HepG2 (cell line): ENCODE measurements at regions not wholly inside any gene's neighbourhood (a gene's known extent, or its start where the extent isn't known, plus 50 kb on each side); places are given as distances from the start of the nearest gene placed in this dataset.
A peak's percentile ranks its signal among the peaks of the same experiment; 100 is the strongest.

Experiments used
- ATAC-seq: fragments of 200-7000 bp; cut with Tn5 transposase; 3 replicates; pipeline ENCODE4 v1.9.1; 2020; ENCODE audit warnings: mild to moderate bottlenecking, moderate library complexity
- BruUV-seq: library from RNA; stranded (reverse); fragments of 400-500 nt; replicated peaks from 2 replicates; lab custom pipeline; 2021; lab: Mats Ljungman, UMichigan
- CTCF ChIA-PET: fragments of 300-600 bp; formaldehyde crosslinking; extraction: SDS; loops from one replicate; lab custom pipeline; 2021; ENCODE audit warnings: low total read pairs, inconsistent platforms, low intra/inter-chr PET ratio; lab: Yijun Ruan, JAX
- POLR2A ChIA-PET: fragments of 350-600 bp; sonication (Branson Sonifier 250); formaldehyde crosslinking; loops from one replicate; lab custom pipeline; 2020; ENCODE audit warnings: antibody characterized with exemption, inconsistent platforms; lab: Yijun Ruan, JAX
- DNase-seq: peaks from one replicate; pipeline ENCODE4 v3.0.0-alpha.2; 2015; ENCODE audit warnings: low spot score
- FAIRE-seq: peaks from 3 replicates; lab custom pipeline; 2011; peaks lifted over from hg19 to GRCh38; lab: Jason Lieb, UNC
- H2AFZ ChIP-seq: one replicate; pipeline ENCODE4 v1.6.1; 2011; ENCODE audit warnings: low read length, inconsistent platforms
- H3K27ac ChIP-seq: fragments of 300-600 bp; 3 replicates; pipeline ENCODE4 v1.8.0; 2011; ENCODE audit warnings: mixed run types, mild to moderate bottlenecking, mixed read lengths, low read length, inconsistent platforms; ENCODE audit not compliant: insufficient read depth; ENCODE audit errors: extremely low read length
- H3K27me3 ChIP-seq, 2 experiments: fragments of 200-600 bp in 1 of 2; 2 replicates in 1 of 2; 3 replicates in 1 of 2; pipeline versions ENCODE4 v1.6.0 to v1.8.0; 2011; ENCODE audit warnings: low read length in 2 of 2, mild to moderate bottlenecking in 2 of 2, moderate library complexity in 2 of 2, inconsistent platforms in 1 of 2; ENCODE audit not compliant: insufficient read depth in 2 of 2, control insufficient read depth in 1 of 2
- H3K36me3 ChIP-seq, 2 experiments: fragments of 200-600 bp in 1 of 2; replicated peaks in 1 of 2; 2 replicates in 1 of 2; 3 replicates in 1 of 2; pipeline versions ENCODE4 v1.5.1 to v1.8.0; 2011; ENCODE audit warnings: low read length in 2 of 2, inconsistent platforms in 1 of 2; ENCODE audit not compliant: insufficient read depth in 2 of 2, control insufficient read depth in 1 of 2
- H3K4me1 ChIP-seq: 2 replicates; pipeline ENCODE4 v1.5.1; 2012; ENCODE audit warnings: low read length, inconsistent platforms; ENCODE audit not compliant: insufficient read depth
- H3K4me2 ChIP-seq: 2 replicates; pipeline ENCODE4 v1.6.0; 2011; ENCODE audit warnings: low read depth, low read length, inconsistent platforms
- H3K4me3 ChIP-seq, 3 experiments: fragments of 200-600 bp in 1 of 3; sonication (generic), shearing (Covaris generic) in 1 of 3; replicated peaks in 1 of 3; 2 replicates each; pipeline ENCODE4 v1.5.1; 2011 to 2016; ENCODE audit warnings: low read length in 3 of 3, inconsistent platforms in 2 of 3, low read depth in 2 of 3, mild to moderate bottlenecking in 2 of 3, control low read depth in 1 of 3, mixed read lengths in 1 of 3; ENCODE audit not compliant: insufficient read depth in 1 of 3
- H3K79me2 ChIP-seq: one replicate; pipeline ENCODE4 v1.6.1; 2011; ENCODE audit warnings: low read length, inconsistent platforms; ENCODE audit not compliant: insufficient read depth
- H3K9ac ChIP-seq: 2 replicates; pipeline ENCODE4 v1.6.0; 2011; ENCODE audit warnings: mild to moderate bottlenecking, low read depth, low read length, inconsistent platforms; ENCODE audit not compliant: insufficient read depth
- H3K9me3 ChIP-seq: 2 replicates; pipeline ENCODE4 v1.5.1; 2012; ENCODE audit warnings: mild to moderate bottlenecking, low read length
- H4K20me1 ChIP-seq: 2 replicates; pipeline ENCODE4 v1.6.0; 2011; ENCODE audit warnings: inconsistent platforms, mild to moderate bottlenecking, low read length, moderate library complexity; ENCODE audit not compliant: insufficient read depth
- ARID3A ChIP-seq: IDR thresholded peaks from 2 replicates; pipeline ENCODE4 v1.6.1; 2012; ENCODE audit warnings: low read depth, low read length, improper control_type of control experiment
- KLF6 ChIP-seq: IDR thresholded peaks from 2 replicates; pipeline ENCODE4 v1.8.0; 2016; ENCODE audit warnings: missing biosample characterization, missing genetic modification reagents
- MNT ChIP-seq: fragments of 450-650 bp; IDR thresholded peaks from 2 replicates; pipeline ENCODE4 v1.6.1; 2016
- PCBP1 ChIP-seq: fragments of 200-400 bp; formaldehyde crosslinking; IDR thresholded peaks from 2 replicates; pipeline ENCODE4 v1.6.1; 2017; ENCODE audit warnings: mild to moderate bottlenecking, low read depth, low read length, borderline replicate concordance
- ZFP90 ChIP-seq: sonication (generic); formaldehyde crosslinking; IDR thresholded peaks from 2 replicates; pipeline ENCODE4 v1.8.0; 2022; ENCODE audit warnings: missing genetic modification reagents, mild to moderate bottlenecking, inconsistent platforms, borderline replicate concordance
- ZFX ChIP-seq: sonication (generic); formaldehyde crosslinking; IDR thresholded peaks from 2 replicates; pipeline ENCODE4 v1.4.0; 2020; ENCODE audit warnings: mild to moderate bottlenecking, low read depth, missing genetic modification reagents, moderate library complexity
- ZMAT5 ChIP-seq: sonication (generic); formaldehyde crosslinking; IDR thresholded peaks from 2 replicates; pipeline ENCODE4 v1.5.0; 2020; ENCODE audit warnings: mild to moderate bottlenecking, low read depth, missing genetic modification reagents, borderline replicate concordance
- ZNF180 ChIP-seq: sonication (generic); formaldehyde crosslinking; IDR thresholded peaks from 2 replicates; pipeline ENCODE4 v1.4.0; 2020; ENCODE audit warnings: low read depth, missing genetic modification reagents, borderline replicate concordance
- ZNF292 ChIP-seq: sonication (generic); formaldehyde crosslinking; IDR thresholded peaks from 2 replicates; pipeline ENCODE4 v1.8.1; 2022; ENCODE audit warnings: mild to moderate bottlenecking, low read depth, missing genetic modification reagents, borderline replicate concordance
- ZNF382 ChIP-seq: sonication (generic); formaldehyde crosslinking; IDR thresholded peaks from 2 replicates; pipeline ENCODE4 v1.5.0; 2020; ENCODE audit warnings: missing genetic modification reagents, mild to moderate bottlenecking, borderline replicate concordance
- ZNF552 ChIP-seq: sonication (generic); formaldehyde crosslinking; IDR thresholded peaks from 2 replicates; pipeline ENCODE4 v1.9.0; 2022; ENCODE audit warnings: missing genetic modification reagents, mild to moderate bottlenecking, borderline replicate concordance
- ZNF850 ChIP-seq: sonication (generic); formaldehyde crosslinking; conservative IDR thresholded peaks from 2 replicates; pipeline ENCODE4 v1.9.0; 2021; ENCODE audit warnings: mild to moderate bottlenecking, missing genetic modification reagents
- WGBS: methylation state at CpG from one replicate; pipeline ENCODE4 v1.1.6; 2017; ENCODE audit warnings: low lambda C conversion rate; 5-methylcytosine and 5-hydroxymethylcytosine counted together
- in situ Hi-C: cut with HindIII; loops from 2 replicates; pipeline ENCODE4 v1.10.0; 2017; ENCODE audit warnings: low pct_unique_long_range_greater_than_20kb; ENCODE audit not compliant: extremely low pct_ligation_motif_present
- intact Hi-C: fragments of 100-400 bp; cut with micrococcal nuclease; formaldehyde crosslinking; loops from one replicate; pipeline ENCODE4 v1.10.0; 2022; ENCODE audit not compliant: unreplicated experiment

GRCh38 chr4:3366893-3367775 is 74.3 kb downstream of the RGS12 start:
- CTCF ChIA-PET, result no interaction called here
- Histone ChIP-seq H3K9me3 (no peaks in the 10 kb centered on the region), H4K20me1 (no peaks in the 10 kb centered on the region), H3K4me3 (no peak overlapping the region), H3K4me2 (no peak overlapping the region), H3K9ac (no peak overlapping the region), H3K79me2 (no peaks in the 10 kb centered on the region), H3K4me1 (peaks cover 31% of the 10 kb centered on the region), H3K27me3 (no peaks in the 10 kb centered on the region; a peak in 1 of 5 replicates), H3K27ac (no peak overlapping the region), H3K36me3 (no peaks in the 10 kb centered on the region; a peak in 1 of 5 replicates), H2AFZ (no peak overlapping the region)
- intact Hi-C loops (no loop called here), in situ Hi-C loops (no loop called here)
- WGBS, result 79% methylated on average over 20 of the region's 30 CpGs
- ATAC-seq, result peak; percentile 65
- POLR2A ChIA-PET, result interaction anchor here (1.2 kb wide), 1 partner anchor 18 kb away, joined by 3 read pairs; no protein-coding TSS in a partner anchor
- FAIRE-seq, result no peak
- no peak for DNase-seq
- no TSS peak for BruUV-seq
- TF ChIP-seq ZNF850 (CRISPR knock-in tag) (no peak), ZFX (CRISPR knock-in tag) (0 out of 2 replicates have a peak, but pooled peaks have one; percentile 12), KLF6 (CRISPR knock-in tag) (no peak), ZNF552 (CRISPR knock-in tag) (no peak), MNT (no peak), ZNF180 (no peak), PCBP1 (0 out of 2 replicates have a peak, but pooled peaks have one; percentile 23), ZFP90 (CRISPR knock-in tag) (no peak), ZNF382 (CRISPR knock-in tag) (no peak), ZNF292 (CRISPR knock-in tag) (no peak), ARID3A (no peak), ZMAT5 (CRISPR knock-in tag) (no peak)
